ENCODE measurements at regions not wholly inside any gene's neighbourhood (a gene's known extent, or its start where the extent isn't known, plus 50 kb on each side); places are given as distances from the start of the nearest gene placed in this dataset.
"Not testable (repeated sequence)": the region's sequence is repeated elsewhere in the genome, so short reads cannot be mapped to it uniquely, and the experiment has no call there.

DNA sequence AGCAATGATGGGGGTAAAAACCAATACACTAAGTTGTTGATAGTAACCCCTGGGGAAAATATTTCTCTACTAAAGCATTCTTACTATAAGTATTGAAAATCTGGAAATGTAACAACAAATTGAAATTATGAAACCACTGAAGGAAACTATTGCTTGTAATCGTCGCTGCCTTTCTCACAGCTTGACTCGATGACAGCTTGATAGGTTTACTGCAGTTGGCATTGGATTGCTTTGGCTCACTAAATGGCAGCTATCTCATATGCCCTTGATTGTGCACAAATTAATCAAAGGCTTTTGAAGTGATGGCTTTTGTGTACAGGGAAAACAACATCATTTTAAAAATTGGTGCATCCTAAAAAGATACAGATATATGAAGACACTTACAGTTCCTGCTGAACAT, 419.6 kb upstream of the TENM3 start:
- DNase-seq: no peak

DNA sequence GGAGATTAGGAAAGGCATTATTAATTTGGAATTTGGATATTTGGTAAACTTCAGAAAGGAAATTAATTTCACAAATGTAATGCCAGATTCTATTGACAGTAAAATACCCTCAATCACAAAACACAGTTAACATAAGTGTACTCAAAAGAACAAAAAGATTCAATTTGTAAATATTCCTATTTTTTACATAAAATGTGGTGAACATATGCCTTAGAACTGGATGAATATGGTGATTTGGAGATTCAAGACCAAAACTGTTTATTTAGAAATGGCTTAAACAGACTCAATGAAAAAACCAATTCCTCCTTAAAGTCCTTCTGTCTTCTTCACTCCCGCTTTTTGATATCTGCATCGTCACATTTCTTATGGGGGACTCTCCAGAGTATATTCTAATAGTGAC, 417.6 kb upstream of the TENM3 start:
- DNase-seq: no peak

DNA sequence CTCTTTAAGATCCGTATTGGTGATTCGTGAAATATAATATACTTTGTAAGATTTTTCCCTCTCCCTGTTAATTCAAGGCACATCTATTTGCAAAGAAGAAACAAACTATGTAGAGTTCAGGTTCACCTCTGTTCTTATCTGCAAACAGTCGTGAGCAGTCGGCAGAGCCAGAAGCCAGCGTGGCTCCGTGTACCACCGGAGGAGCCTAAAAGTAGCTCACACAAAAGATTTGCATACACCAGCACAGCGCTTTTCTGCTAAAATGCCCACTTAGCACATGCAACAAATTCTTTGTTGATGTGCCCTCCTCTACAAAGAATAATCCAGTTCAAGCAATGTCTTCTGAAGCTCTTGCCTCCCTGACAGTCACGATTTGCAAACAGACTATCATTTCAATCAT, 416.0 kb upstream of the TENM3 start:
- DNase-seq: no peak

DNA sequence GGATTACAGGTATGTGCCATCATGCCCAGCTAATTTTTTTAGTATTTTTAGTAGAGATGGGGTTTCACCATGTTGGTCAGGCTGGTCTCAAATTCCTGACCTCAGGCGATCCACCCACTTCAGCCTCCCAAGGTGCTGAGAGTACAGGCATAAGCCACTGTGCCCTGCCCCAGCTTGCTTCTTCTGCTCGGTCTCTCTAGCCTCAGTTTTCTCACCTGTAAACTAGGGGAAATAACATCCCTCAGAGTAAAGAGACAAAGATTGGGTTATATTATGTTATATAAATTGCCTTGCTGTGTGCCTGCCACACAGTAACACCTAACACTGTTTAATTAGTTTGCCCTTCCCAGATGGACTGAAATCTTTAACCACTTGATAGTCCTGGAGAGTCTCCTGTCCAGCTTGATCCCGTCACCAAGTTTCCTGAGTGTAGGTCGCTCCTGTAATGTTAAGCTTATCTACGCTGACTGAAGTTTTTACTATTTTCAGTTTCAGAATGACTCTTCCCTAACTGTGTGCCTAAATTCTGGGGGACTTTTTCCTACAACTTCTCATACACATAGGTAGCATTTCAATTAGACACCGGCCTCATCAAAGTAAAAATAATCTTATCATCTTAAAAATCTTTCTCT, 412.7 kb upstream of the TENM3 start:
- DNase-seq: no peak

DNA sequence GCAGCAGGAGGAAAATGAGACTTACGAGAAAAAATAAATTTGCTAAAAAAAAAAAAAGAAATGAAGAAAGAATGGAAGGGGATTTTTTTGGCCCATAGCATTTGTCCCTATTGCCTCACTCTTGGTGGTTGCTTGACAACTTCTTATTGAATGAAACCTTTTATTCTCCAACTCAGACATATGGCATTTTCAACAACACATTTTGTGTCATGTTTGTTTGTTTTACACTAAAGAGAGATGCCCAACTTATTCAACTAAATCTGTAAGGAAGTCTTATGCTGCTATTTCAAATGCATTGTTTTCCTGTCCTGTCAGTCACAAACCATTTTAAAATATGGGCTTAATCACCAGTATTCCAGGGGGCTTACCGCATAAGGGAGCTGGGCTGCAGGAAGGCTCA, 409.1 kb upstream of the TENM3 start:
- no peak for DNase-seq

DNA sequence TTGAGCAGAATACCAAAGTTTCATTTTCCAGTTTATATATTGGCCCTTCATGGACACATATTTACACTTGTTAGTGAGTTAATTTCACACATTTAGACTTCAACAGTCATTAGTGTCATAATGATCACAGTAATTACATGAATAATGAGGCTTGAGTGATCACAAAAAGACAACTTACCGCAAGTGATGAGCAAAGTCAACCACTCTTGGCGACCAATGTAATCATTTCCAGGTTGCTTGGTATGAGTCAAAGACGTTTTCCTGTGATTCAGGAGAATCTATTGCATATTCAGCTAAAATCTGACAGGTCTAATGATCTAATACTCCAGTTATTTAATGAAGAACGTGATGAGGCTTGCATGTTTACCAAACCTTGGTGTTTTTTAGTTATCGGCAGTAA, 407.9 kb upstream of the TENM3 start:
- DNase-seq: no peak

DNA sequence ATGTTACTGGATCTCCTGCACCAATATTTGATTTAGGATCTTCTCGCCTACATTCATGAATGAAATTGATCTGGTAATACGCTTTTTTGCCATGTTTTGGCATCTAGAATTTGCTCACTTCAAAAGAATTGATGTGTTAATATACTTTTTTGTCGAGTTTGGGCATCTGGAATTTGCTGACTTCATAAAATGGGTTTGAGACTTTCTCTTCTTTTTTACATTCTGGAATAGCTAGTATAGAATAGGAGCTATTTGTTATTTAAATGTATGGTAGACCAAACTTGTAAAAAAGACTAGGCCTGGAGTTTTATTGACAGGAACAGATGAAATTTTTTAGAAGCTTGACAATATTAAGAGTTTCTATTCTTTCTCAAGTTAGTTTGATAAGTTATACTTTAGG, 404.9 kb upstream of the TENM3 start:
- no peak for DNase-seq

DNA sequence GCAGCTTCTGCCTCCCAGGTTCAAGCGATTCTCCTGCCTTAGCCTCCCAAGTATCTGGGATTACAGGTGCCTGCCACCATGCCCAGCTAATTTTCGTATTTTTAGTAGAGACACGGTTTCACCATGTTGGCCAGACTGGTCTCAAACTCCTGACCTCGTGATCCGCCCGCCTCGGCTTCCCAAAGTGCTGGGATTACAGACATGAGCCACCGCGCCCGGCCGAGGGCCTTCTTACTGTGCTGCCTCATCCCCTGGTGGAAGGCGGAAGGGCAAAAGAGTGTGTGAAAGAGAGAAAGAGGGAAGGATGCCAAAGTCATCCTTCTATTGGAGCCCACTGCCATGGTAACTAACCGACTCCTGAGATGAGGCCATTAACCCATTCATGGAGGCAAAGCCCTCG, 399.4 kb upstream of the TENM3 start:
- not testable (repeated sequence) for DNase-seq

DNA sequence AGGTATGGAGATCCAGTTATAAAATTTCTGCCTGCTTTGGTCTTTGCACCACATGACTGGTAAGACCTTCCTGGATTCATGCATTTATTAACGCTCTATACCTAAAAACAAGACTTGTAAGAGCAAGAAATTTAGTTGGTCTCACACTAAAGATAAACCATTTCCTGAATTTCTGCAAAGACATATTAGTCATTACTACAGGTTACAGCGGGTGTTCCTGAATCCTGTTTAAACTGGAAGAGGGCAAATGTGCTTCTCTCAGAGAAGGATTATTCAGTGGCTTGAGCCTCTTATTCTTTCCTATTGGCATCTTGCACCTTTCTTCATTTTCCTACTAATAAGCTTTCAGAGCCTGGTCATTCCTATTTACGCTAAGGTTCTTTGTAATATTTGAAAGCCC, 397.6 kb upstream of the TENM3 start:
- DNase-seq: no peak

DNA sequence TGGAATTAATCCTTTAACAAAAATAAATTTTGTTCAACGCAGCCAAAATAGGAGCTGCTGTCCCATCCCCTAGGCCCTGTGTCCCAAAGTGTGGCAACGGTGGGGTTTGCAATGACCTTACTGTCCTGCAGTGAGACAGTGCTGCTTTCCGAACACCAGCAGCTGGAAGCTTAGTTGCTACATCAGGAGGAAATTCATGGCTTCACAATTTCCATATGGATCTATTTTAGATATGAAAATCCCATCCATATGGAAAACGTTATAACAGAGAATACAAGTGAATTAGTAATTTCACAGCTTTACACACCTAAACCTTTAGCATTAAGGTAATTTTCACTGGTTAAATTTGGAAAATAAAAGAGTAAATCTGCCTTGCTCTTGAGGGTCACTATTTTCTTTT, 396.3 kb upstream of the TENM3 start:
- no peak for DNase-seq

DNA sequence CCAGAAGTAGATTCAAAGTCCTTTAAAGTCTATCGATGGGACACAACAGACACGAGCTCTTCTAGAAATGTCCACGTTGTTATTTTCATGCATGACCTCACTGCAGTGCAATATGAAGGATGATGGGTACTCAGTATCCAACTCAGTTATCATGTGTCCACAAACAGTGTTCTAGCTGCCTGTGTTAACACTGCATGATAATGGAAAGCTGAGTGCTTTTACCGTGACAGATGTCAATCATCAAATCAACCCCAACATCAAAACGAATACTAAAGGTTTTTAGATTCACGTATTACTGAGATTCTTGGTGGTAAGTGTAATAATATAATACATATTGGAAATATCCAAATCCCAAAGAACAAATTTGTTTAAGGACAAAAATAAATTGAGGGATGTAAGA, 394.8 kb upstream of the TENM3 start:
- no peak for DNase-seq

DNA sequence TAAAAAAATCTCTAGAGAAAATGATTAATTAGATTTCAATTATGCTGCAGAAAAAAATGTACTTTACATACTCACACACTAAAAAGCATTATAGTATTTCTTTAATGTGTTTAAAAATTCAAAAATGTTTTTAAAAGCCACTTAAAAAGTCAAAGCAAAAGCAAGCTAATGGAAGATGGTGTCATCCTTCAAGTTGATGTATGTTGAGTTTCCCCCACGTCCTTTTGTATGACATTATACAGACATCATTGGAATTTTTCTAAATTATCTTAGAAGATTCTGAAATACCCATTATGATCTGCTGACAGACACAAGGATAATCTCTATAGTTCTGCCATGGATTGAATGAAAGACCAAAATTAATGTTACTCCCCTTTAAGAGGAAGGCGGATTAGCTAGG, 393.7 kb upstream of the TENM3 start:
- DNase-seq: no peak

DNA sequence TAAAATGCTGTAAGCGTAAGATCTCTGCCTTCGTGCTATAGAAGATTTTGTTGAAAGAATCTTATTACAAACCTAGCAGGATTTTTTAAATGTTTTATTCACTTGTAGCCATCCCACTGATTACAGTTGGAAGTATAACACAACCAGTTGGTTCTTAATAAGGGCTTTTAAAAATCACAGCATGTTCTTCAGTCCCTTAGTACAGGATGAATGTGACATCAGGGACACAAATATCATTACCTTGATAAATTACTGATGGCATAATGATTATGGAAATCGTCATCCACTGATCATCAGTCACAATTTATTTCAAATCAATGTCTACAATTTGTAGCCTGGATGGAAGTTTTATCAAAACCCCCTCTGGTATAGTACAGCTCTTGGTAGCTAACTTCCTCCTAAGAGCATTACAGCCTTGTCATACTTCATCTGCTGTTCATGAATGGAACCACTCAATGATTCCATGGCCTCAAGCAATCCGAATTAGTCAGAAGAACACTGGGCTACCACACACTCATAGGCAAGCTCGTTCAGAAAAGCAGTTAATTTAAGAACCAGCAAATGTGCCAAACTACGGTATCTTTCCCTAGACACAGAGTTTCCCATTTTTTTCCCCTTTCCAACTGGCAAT, 389.2 kb upstream of the TENM3 start:
- no peak for DNase-seq

DNA sequence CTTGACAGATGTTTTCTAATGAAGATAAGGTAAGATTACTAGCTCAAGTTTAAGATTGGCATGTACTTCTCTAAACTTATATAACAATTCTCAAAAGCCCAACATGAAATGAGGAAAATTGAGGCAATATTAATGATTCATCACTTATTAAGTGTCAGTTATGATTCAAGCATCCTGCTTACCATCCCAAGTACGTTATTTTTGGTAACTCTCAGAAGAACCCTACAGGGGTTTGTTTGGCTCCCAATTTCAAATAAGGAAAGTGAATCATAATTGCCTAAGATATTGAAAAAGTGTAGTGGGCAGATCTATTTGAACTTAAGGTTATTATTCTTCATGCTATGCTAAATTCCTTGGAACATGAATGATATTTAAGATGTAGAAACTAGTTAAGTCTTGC, 387.9 kb upstream of the TENM3 start:
- DNase-seq: no peak

DNA sequence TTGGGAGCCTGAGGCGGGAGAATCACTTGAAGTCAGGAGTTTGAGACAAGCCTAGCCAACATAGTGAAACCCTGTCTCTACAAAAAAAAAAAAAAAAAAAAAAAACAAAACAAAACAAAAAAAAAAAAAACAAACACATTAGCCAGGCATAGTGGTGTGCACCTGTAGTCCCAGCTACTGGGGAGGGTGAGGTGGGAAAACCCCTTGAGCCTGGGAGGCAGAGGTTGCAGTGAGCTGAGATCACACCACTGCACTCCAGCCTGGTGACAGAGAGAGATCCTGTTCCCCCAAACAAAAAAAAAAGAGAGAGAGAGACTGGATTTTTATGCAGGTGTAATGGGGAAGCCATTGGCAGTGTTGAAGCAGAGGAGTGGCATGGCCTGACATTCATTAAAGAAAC, 385.7 kb upstream of the TENM3 start:
- not testable (repeated sequence) for DNase-seq

DNA sequence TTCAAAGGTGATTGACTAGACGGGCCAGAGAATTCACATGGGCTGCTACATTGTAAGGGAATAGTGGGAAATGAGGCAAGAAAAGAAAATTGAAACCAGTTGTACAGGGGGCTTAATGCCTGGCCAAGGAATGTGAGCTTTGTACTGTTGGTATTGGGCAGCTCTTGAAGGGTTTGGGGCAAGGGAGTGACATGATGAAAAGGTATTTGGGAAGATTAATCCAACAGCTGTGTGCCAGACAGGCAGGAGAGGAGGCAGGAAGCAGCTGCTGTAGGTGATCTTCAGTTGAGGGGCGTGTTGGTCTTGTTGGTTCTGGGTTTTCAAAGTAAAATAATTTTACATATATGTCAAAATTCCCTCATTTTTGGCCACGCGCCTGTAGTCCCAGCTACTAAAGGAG, 384.5 kb upstream of the TENM3 start:
- DNase-seq: no peak

DNA sequence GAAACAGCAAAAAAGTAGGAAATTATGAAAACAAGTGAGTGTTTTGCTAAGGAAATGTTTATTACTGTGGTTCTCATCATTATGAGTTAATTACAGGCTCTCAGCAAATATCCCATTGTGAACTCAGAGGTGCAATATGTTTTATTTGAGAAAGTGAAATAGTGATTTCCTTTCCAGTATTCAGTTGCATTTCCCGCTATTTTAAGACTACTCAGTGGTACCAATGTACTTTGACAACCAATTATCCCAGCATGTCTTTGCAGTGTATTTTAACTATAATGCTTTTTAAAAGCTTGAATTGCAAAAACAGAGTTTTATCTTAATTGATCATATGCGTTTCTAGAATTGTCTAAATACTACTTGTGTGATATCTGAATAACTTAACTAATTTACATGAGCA, 383.8 kb upstream of the TENM3 start:
- DNase-seq: no peak

DNA sequence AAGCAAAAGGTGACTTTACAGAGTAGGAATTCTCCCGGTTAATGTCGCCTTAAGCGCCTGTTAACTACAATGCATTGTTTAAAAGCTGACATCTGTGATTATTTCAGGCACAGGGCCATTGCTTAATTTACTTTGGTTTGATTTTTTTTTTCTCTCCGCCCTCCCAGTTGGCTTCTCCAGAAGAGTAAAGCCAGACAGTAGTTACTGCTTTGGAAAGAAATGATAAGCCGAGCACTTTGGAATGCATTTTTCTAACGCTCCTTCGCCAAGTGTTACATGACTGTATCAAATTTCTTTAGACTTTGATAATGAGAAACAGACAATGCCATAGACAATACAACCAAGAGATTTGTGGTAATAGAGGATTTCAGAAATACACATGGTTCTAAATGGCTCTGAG, 383.0 kb upstream of the TENM3 start:
- DNase-seq: no peak

DNA sequence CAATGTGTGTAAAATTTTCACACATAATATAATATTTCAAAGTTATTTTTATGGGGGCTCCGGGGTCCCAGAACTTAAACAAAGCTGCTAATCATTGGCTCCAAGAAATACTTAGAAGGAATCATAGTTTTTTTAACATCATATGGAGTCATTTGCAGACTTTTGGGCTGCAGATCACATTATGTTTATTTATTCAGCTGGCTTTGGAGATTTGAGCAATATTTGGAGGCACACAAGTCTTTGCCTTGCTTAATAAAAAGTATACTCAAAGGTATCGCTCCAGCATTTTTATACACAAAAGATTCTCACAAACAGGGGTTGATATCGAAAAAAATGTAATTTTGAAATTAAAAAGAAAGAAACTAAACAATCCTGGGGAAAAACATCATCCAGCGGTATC, 382.5 kb upstream of the TENM3 start:
- no peak for DNase-seq

DNA sequence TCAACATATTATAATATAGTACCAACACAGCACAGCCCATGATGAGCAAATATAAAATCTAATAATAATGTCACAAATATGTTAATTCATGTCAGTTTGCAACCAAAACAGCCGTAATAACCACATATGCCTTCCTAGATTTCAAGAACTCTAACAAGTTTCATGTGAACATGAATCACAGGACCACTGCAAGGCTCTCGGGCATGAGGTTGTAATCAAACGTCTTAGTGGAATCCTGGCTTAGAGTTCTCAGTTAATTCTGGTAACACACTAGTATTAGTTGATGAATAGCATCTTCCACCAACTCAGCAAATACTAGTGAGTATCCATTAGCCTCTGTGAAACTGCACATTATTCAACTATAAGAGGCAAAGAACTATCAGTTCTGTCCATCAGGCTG, 379.3 kb upstream of the TENM3 start:
- no peak for DNase-seq

DNA sequence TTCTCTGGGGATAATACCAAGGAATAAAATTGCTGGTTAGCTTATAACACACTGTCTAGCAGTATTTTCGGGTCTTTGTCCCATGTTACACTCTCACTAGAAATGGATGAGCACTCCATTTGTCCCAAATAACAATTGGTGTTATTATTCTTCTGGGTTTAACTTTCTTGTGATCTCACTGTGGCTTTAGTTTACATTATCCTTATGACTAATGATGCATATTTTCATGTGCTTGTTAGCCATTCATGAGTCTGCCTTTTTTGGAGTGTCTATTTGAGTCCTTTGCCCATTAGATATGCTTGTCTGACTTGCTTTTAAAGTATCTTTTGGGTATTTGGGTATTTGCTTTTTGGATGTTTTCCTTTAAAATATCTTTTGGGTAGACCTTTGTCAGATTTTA, 372.9 kb upstream of the TENM3 start:
- DNase-seq: no peak

DNA sequence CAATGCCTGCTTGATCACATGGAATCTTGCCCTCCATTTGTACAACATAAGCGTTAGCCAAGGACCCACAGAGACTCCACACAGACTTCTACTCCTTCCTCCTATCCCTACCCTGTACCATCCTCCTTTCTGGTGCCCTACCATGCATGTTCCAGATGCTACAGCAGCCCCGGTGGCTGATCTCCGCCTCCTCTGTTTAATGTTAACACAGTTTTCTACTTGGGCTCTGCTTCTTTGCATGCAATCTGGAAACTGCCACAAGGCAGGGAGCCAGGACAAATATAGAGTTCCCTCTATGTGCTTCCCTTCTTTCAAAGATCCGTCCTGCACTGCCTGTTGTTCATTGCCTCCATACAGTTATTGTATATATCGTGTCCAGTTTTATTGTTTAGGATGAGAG, 368.6 kb upstream of the TENM3 start:
- no peak for DNase-seq

DNA sequence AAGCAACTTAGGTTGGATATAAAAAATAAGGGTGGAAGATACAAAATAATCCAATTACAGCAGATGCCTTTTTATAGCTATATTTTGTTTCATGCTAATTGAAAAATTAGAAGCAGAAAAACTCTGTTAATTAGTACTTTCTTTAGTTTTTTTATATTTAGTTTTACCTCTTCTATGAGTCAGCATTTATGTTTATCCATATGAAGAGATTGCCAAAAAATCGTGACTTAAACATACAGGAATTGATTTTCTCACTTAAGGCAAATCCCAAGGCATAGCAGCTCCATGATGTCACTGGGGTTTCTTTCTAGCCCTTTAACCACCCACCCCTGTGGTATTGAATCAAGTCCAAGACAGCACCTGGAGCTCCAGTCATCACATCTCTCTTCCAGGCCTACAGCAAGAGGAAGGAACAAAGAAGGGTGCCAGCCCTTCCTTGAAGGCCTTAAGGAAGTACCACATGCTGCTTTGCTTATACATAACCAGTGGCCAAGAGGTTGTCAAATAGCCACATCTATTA, 365.8 kb upstream of the TENM3 start:
- DNase-seq: no peak

DNA sequence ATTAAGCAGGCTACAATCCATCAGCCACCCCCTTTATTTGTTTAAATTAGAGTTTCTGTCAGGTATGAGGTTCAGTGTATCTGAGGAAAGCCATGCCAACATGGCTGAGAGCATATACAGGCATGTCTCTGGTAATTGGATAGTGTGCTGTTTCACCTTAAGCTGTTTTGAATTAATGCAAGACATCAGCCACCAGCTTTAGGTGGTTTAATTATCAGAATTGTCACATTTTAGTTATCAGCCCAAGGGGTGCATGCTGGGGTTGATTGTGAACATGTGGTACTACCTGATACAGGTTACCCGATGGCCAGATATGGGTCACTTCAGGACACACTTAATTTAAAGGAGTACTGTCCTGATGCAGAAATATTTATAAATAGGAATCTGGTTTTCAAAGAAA, 353.2 kb upstream of the TENM3 start:
- no peak for DNase-seq

DNA sequence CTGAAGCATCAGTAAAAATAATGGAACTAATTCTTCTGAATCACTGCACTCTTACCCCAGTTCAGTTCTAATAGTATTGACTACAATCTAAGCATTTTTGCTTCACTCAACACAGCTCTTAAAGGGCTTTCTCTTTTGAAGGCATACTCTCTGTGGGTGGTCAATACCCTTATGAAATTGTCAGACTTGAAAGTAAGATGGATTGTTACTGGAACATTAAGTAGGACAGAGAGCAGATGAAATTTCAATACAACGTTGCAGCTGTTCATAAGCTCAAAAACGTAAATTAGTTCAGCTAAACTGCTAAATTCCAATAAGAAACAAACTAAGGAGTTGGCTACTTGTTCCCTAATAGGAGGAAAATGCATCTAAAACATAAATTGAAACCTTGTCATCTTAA, 352.3 kb upstream of the TENM3 start:
- no peak for DNase-seq
